Mucosa of rectum (tissue), 2 donors: ENCODE measurements at regions not wholly inside any gene's neighbourhood (a gene's known extent, or its start where the extent isn't known, plus 50 kb on each side); places are given as distances from the start of the nearest gene placed in this dataset.

Experiments used
- H3K27ac ChIP-seq, 2 donors: one replicate each; pipeline ENCODE4 v1.7.0; 2013; ENCODE audit warnings: inconsistent platforms in 2 of 2, low read depth in 2 of 2, low read length in 2 of 2
- H3K27me3 ChIP-seq, 2 donors: one replicate each; pipeline ENCODE4 v1.7.0; 2013; ENCODE audit warnings: low read length in 2 of 2; ENCODE audit not compliant: control insufficient read depth in 2 of 2, insufficient read depth in 2 of 2
- H3K36me3 ChIP-seq, 2 donors: one replicate each; pipeline ENCODE4 v1.7.0; 2013; ENCODE audit warnings: low read length in 2 of 2; ENCODE audit not compliant: control insufficient read depth in 2 of 2, insufficient read depth in 2 of 2
- H3K4me1 ChIP-seq, 2 donors: one replicate each; pipeline ENCODE4 v1.7.0; 2013; ENCODE audit warnings: low read length in 2 of 2, mild to moderate bottlenecking in 1 of 2; ENCODE audit not compliant: control insufficient read depth in 2 of 2, insufficient read depth in 2 of 2
- H3K4me3 ChIP-seq, 2 donors: one replicate each; pipeline ENCODE4 v1.7.0; 2013; ENCODE audit warnings: low read length in 2 of 2
- H3K9ac ChIP-seq, 2 donors: one replicate each; pipeline ENCODE4 v1.7.0; 2013; ENCODE audit warnings: low read length in 2 of 2, low read depth in 1 of 2, mild to moderate bottlenecking in 1 of 2
- H3K9me3 ChIP-seq, 2 donors: one replicate each; pipeline ENCODE4 v1.7.0; 2013; ENCODE audit warnings: low read length in 2 of 2; ENCODE audit not compliant: control insufficient read depth in 2 of 2
- donor health status: healthy.
- donor health status: Normal muscosa, but diverticular disease.

DNA sequence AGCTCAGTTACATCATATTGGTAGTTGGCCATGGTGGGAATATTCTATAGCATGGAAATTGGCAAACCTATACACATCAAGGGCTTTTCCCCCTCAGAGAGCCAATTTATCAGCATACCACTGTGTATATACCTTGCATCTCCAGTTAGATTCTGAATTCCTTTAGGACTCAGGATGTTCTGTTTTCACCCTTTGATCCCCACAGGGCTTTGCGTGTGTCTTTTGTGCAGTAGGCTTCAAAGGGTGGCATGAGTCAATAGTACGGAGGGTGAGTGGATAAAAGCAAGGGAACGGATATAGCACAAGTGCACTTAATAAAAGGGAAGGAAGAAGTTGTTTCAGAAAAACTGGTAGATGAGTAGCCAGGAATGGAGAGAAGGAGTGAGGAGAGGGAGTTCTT, 99.2 kb upstream of the RGMA start:
- Histone ChIP-seq H3K9me3 (no peaks in the 10 kb centered on the region), H3K9ac (no peak overlapping the region), H3K4me3 (no peak overlapping the region), H3K27ac (no peak overlapping the region), H3K27me3 (peaks cover 0 to 3% of the 10 kb centered on the region in 2 donors), H3K4me1 (no peaks in the 10 kb centered on the region), H3K36me3 (no peaks in the 10 kb centered on the region)

- Histone ChIP-seq H3K36me3 (no peaks in the 10 kb centered on the region), H3K4me1 (no peaks in the 10 kb centered on the region), H3K9ac (no peak overlapping the region), H3K27me3 (peaks cover 0 to 3% of the 10 kb centered on the region in 2 donors), H3K9me3 (no peaks in the 10 kb centered on the region), H3K27ac (no peak overlapping the region), H3K4me3 (no peak overlapping the region)
Measured at GRCh38 chr15:93185796-93186195, 96.8 kb upstream of the RGMA start.

- Histone ChIP-seq H3K9me3 (no peaks in the 10 kb centered on the region), H3K27ac (no peak overlapping the region), H3K9ac (no peak overlapping the region), H3K27me3 (peaks cover 0 to 3% of the 10 kb centered on the region in 2 donors), H3K4me3 (no peak overlapping the region), H3K36me3 (no peaks in the 10 kb centered on the region), H3K4me1 (peaks cover 3 to 4% of the 10 kb centered on the region in 2 donors)
Measured at GRCh38 chr15:93182703-93183205, 93.7 kb upstream of the RGMA start.

- Histone ChIP-seq H3K27me3 (no peaks in the 10 kb centered on the region), H3K4me3 (no peak overlapping the region), H3K9me3 (no peaks in the 10 kb centered on the region), H3K36me3 (no peaks in the 10 kb centered on the region), H3K4me1 (peaks cover 3 to 4% of the 10 kb centered on the region in 2 donors), H3K9ac (no peak overlapping the region), H3K27ac (no peak overlapping the region)
Measured at GRCh38 chr15:93180656-93181055, 91.6 kb upstream of the RGMA start.

DNA sequence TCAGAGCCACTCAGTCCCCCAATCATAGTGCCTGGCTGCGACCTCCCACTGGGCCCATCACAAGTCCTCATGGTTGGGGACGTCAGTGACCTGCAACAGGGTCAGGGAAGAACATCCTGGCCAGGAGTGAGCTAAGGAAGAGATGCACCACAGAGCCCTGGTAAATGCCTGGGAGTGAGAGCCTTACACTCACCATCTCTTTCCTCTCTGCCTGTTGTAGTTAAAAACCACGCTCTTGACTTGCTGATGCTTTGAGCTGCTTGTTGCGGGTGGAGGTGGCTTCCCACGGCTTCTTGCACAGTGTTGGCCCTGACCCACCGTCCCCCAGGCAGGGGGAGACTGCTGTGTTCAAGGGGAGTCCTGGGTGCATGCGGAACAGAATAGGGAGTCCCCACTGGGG, 91.1 kb upstream of the RGMA start:
- H3K27ac ChIP-seq = no peak overlapping the region

DNA sequence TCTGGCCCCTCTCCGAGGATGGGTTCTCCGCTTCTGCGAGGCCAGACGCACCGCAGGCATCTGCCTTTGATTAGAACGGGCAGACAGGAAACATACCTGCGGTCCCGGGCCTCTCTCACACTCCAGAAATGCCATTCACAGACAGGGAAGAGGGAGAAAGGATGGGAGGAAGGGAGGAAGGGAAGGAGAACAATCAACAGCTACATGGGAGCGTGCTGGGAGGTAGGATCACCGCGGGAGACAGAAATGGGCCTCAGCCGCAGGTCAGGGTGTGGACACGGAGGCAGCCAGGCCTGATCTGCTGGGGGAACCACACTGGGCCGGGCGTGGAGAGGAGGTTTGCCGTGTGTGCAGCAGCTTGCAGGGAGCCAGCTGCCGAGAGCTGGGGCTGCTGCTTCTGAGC, 90.7 kb upstream of the RGMA start:
- H3K9me3 ChIP-seq = no peaks in the 10 kb centered on the region
- H3K4me1 ChIP-seq = peaks cover 3 to 4% of the 10 kb centered on the region in 2 donors
- H3K36me3 ChIP-seq = no peaks in the 10 kb centered on the region
- no peak overlapping the region for H3K4me3 ChIP-seq
- no peak overlapping the region for H3K27ac ChIP-seq
- no peaks in the 10 kb centered on the region for H3K27me3 ChIP-seq
- no peak overlapping the region for H3K9ac ChIP-seq

More for the DNA sequence above, 91.1 kb upstream of the RGMA start:
- Histone ChIP-seq H3K9me3 (no peaks in the 10 kb centered on the region), H3K27me3 (no peaks in the 10 kb centered on the region), H3K9ac (no peak overlapping the region), H3K36me3 (no peaks in the 10 kb centered on the region), H3K4me1 (peaks cover 3 to 4% of the 10 kb centered on the region in 2 donors), H3K4me3 (no peak overlapping the region)

DNA sequence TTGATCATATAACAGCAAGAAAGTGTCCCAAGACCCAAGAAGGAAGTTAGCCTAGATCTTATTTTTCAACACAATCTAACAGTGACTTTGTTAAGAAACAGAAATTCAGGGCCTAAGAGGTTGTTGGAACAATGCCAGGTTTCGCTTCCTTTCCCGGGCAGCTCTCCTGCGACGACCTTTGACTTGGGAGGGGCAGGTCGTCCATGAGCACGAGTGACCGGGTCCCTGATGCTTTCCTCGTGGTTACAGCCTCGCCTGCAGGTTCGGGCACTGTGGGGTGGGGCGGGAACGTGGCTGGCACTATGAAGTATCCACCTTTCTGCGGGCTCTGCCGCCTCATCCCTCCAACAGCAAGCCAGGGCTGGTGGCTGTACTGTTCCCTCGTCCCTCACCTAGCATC, 90.1 kb upstream of the RGMA start:
- Histone ChIP-seq H3K4me3 (no peak overlapping the region), H3K27ac (no peak overlapping the region)

GRCh38 chr15:93178371-93178770, 89.4 kb upstream of the RGMA start:
- Histone ChIP-seq H3K27me3 (no peaks in the 10 kb centered on the region), H3K9me3 (no peaks in the 10 kb centered on the region), H3K9ac (no peak overlapping the region), H3K27ac (no peak overlapping the region), H3K36me3 (no peaks in the 10 kb centered on the region), H3K4me3 (no peak overlapping the region), H3K4me1 (peaks cover 3 to 4% of the 10 kb centered on the region in 2 donors)

More for the DNA sequence above, 90.1 kb upstream of the RGMA start:
- Histone ChIP-seq H3K9me3 (no peaks in the 10 kb centered on the region), H3K27me3 (no peaks in the 10 kb centered on the region), H3K36me3 (no peaks in the 10 kb centered on the region), H3K4me1 (peaks cover 3 to 4% of the 10 kb centered on the region in 2 donors), H3K9ac (no peak overlapping the region)

- H3K4me3 ChIP-seq = no peak overlapping the region
- H3K9me3 ChIP-seq = no peaks in the 10 kb centered on the region
- H3K36me3 ChIP-seq = no peaks in the 10 kb centered on the region
- H3K4me1 ChIP-seq = peaks cover 3 to 4% of the 10 kb centered on the region in 2 donors
- no peak overlapping the region for H3K27ac ChIP-seq
- no peaks in the 10 kb centered on the region for H3K27me3 ChIP-seq
- H3K9ac ChIP-seq = no peak overlapping the region
Measured at GRCh38 chr15:93176065-93176464, 87.1 kb upstream of the RGMA start.

DNA sequence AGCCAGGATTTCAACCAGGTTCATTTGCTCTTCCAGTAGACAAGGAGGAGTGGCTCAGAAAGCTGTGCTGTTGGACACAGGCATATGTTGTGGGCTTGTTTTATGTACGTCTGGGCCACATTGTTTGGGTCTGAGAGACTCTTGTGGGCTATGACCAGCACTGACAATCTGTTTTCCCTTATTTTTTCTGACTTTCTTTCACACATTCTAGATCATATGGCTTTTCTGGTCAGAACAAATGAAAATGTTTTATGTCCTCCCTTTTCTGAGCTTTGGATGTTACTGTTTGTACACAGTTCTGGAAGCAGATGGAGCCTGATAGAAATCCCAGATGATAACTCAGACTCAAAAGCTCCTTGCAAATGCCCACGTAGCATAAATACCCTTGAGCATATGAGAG, 85.8 kb upstream of the RGMA start:
- Histone ChIP-seq H3K9ac (no peak overlapping the region), H3K27ac (no peak overlapping the region), H3K9me3 (no peaks in the 10 kb centered on the region), H3K4me1 (peaks cover 3 to 4% of the 10 kb centered on the region in 2 donors), H3K4me3 (no peak overlapping the region), H3K36me3 (no peaks in the 10 kb centered on the region), H3K27me3 (no peaks in the 10 kb centered on the region)

DNA sequence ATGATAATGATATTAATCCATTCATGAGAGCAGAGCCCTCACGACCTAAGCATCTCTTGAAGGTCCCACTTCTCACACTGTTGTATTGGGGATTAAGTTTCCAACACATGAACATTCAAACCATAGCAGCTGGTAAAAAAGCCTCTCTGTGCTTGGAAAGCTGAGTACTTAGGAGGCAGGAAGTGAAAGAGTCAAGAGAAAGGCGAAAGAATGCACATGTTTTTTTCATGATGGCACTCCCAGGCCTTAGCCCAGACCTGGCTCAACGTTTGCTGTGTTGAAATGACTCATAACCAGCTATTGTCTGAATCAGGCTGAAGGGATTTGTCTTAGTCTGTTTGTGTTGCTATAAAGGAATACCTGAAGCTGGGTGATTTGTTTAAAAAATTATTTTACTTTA, 84.4 kb upstream of the RGMA start:
- H3K27me3 ChIP-seq = no peaks in the 10 kb centered on the region
- no peaks in the 10 kb centered on the region for H3K36me3 ChIP-seq
- H3K4me1 ChIP-seq = no peaks in the 10 kb centered on the region
- H3K4me3 ChIP-seq = no peak overlapping the region
- no peaks in the 10 kb centered on the region for H3K9me3 ChIP-seq
- no peak overlapping the region for H3K9ac ChIP-seq
- H3K27ac ChIP-seq = no peak overlapping the region
